ENCODE measurements at regions not wholly inside any gene's neighbourhood (a gene's known extent, or its start where the extent isn't known, plus 50 kb on each side); places are given as distances from the start of the nearest gene placed in this dataset.

GRCh38 chr12:67391656-67392055 is 122.5 kb downstream of the CAND1 start:
- Histone ChIP-seq H3K27me3 (ENCODE audit: control insufficient read depth in 2 of 2, insufficient read depth in 2 of 2, low read length in 2 of 2) (no peaks in the 10 kb centered on the region), H3K9me3 (replicated peaks; ENCODE audit: control insufficient read depth, insufficient read depth, low read length) (no peaks in the 10 kb centered on the region), H3K4me3 (replicated peaks in 1 of 3; ENCODE audit: insufficient read depth in 1 of 3, low read depth in 1 of 3, low read length in 3 of 3) (no peak overlapping the region), H3K4me2 (ENCODE audit: insufficient read depth, low read length) (no peak overlapping the region), H3K9ac (replicated peaks; ENCODE audit: extremely low read depth, insufficient read depth, low read length) (no peak overlapping the region), H3K4me1 (ENCODE audit: control insufficient read depth, extremely low read depth, insufficient read depth, low read length) (no peaks in the 10 kb centered on the region), H3K79me2 (ENCODE audit: control insufficient read depth, insufficient read depth, low read length) (no peaks in the 10 kb centered on the region), H3K36me3 (ENCODE audit: control insufficient read depth in 2 of 2, extremely low read depth in 1 of 2, insufficient read depth in 2 of 2, low read length in 2 of 2) (no peaks in the 10 kb centered on the region), H4K20me1 (replicated peaks; ENCODE audit: control insufficient read depth, extremely low read depth, insufficient read depth, low read length) (no peaks in the 10 kb centered on the region), H2AFZ (ENCODE audit: low read depth, low read length) (no peak overlapping the region), H3K27ac (ENCODE audit: insufficient read depth, low read depth, low read length) (no peak overlapping the region), H3K9me1 (replicated peaks; ENCODE audit: control insufficient read depth, extremely low read depth, insufficient read depth, low read length) (no peaks in the 10 kb centered on the region)
- FAIRE-seq (no peak), DNase-seq (ENCODE audit: low read depth, low spot score) (no peak)
- CTCF ChIA-PET = interaction anchor here (1.2 kb wide), 1 partner anchor 551 kb away, joined by 4 read pairs; no protein-coding TSS in a partner anchor
- dilution Hi-C loops (cut with MboI; ENCODE audit: extremely low pct_ligation_motif_present, low sequenced_read_pairs) (no loop called here), intact Hi-C loops (cut with micrococcal nuclease) (no loop called here)
- no TSS peak for BruUV-seq (replicated peaks)
- no peak for TF ChIP-seq MYC (IDR thresholded peaks at IDR 0.05; ENCODE audit: low read depth, low read length)
- TF ChIP-seq CTCF (IDR thresholded peaks at IDR 0.05; ENCODE audit: extremely low read depth in 1 of 2, insufficient read depth in 1 of 2, low read depth in 1 of 2, low read length in 2 of 2) = no peak
- no peak for TF ChIP-seq FOS (IDR thresholded peaks at IDR 0.05; ENCODE audit: borderline replicate concordance, insufficient read depth, low read length)
- no peak for TF ChIP-seq GATA2 (IDR thresholded peaks at IDR 0.05; ENCODE audit: insufficient read depth, insufficient read length, low read depth, low read length)
- TF ChIP-seq EZH2 (IDR thresholded peaks at IDR 0.05; ENCODE audit: borderline replicate concordance, low read depth, low read length, severe bottlenecking) = no peak
- no peak for TF ChIP-seq POLR2AphosphoS5 (IDR thresholded peaks at IDR 0.05; ENCODE audit: insufficient read depth, low read depth, low read length)
- TF ChIP-seq MAX (IDR thresholded peaks at IDR 0.05; ENCODE audit: insufficient read depth, insufficient read length) = no peak
- no peak for TF ChIP-seq JUN (IDR thresholded peaks at IDR 0.05; ENCODE audit: borderline replicate concordance, insufficient read depth, insufficient read length, low read depth)
- no peak for TF ChIP-seq POLR2A (IDR thresholded peaks at IDR 0.05; ENCODE audit: low read depth, low read length)
- POLR2A ChIA-PET = no interaction called here
